ENCODE measurements at regions not wholly inside any gene's neighbourhood (a gene's known extent, or its start where the extent isn't known, plus 50 kb on each side); places are given as distances from the start of the nearest gene placed in this dataset.

DNA sequence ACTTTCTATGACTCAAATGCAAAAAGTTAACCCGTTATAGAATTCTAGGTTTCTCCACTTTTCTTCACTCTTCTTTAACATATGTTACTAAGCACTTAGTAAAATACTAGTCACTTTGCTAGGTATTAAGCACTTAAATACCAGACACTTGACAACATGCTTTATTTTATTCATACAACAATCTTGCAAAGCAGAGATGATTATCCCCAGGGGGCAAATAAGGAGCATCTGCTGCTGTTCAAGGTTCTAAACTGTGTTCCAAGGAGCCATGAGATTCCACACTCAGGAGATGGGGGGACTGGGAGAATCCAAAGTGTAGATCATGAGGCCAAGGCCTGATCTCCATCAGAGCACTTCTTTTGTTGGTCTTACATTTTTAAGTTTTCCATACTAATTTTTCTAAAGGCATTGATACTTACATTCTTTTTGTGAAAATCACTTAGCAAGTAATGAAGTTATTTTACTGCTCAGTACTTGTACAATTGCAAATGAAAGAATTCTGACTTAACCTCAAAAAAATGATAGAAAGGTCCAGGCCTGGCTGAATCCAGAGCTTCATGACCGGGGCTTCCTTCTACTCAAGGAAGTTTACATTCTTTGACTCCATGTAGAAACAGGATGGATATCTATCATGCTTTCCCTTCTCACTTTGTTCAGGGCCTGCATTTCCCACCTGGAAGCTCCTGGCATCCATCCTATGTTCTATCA is 504.4 kb upstream of the WWC1 start:
- TF ChIP-seq CTCF (IDR thresholded peaks at IDR 0.05) = no peak
- no peak for TF ChIP-seq POLR2A (IDR thresholded peaks at IDR 0.05)
